ENCODE measurements at regions not wholly inside any gene's neighbourhood (a gene's known extent, or its start where the extent isn't known, plus 50 kb on each side); places are given as distances from the start of the nearest gene placed in this dataset.

- TF ChIP-seq CTCF (IDR thresholded peaks at IDR 0.05) (no peak), EZH2 (IDR thresholded peaks at IDR 0.05; ENCODE audit: borderline replicate concordance, insufficient read depth, low read depth, low read length, poor library complexity, severe bottlenecking) (no peak)
These were observed 222.4 kb upstream of the PCDH17 start for GRCh38 chr13:57409121-57409520.

Data from B cell (primary cell).